ENCODE measurements at regions not wholly inside any gene's neighbourhood (a gene's known extent, or its start where the extent isn't known, plus 50 kb on each side); places are given as distances from the start of the nearest gene placed in this dataset.

GRCh38 chr14:71359823-71360222, 452.6 kb downstream of the PCNX1 start:
- Histone ChIP-seq H3K9me3 (no peaks in the 10 kb centered on the region), H3K4me1 (peaks cover 8 to 76% (median 20%) of the 10 kb centered on the region in 3 donors), H3K4me3 (no peak overlapping the region), H3K27me3 (no peaks in the 10 kb centered on the region), H3K27ac (peak overlapping the region in 1 of 4 donors; percentile 83), H3K36me3 (no peaks in the 10 kb centered on the region)
- ATAC-seq = no peak
- 93 to 97% methylated on average over 3 of the region's 3 CpGs for WGBS, 2 donors (ENCODE audit: low coverage in 1 of 2)
- TF ChIP-seq EP300 (IDR thresholded peaks at IDR 0.05) (no peak), POLR2A (IDR thresholded peaks at IDR 0.05) (no peak), CTCF (IDR thresholded peaks at IDR 0.05) (no peak)

GRCh38 chr14:71361336-71361735, 454.1 kb downstream of the PCNX1 start:
- 76 to 80% methylated on average over 1 to 2 of the region's 3 CpGs for WGBS, 2 donors (ENCODE audit: low coverage in 1 of 2)
- H3K9me3 ChIP-seq = no peaks in the 10 kb centered on the region
- no peaks in the 10 kb centered on the region for H3K27me3 ChIP-seq
- peaks cover 8 to 68% (median 16%) of the 10 kb centered on the region in 3 donors for H3K4me1 ChIP-seq
- H3K4me3 ChIP-seq = no peak overlapping the region
- TF ChIP-seq POLR2A (IDR thresholded peaks at IDR 0.05) (no peak), CTCF (IDR thresholded peaks at IDR 0.05) (no peak), EP300 (IDR thresholded peaks at IDR 0.05) (no peak), POLR2AphosphoS5 (IDR thresholded peaks at IDR 0.05) (no peak)
- no peaks in the 10 kb centered on the region for H3K36me3 ChIP-seq
- ATAC-seq = no peak
- H3K27ac ChIP-seq = peak overlapping the region in 2 of 4 donors; percentile 1 to 83

DNA sequence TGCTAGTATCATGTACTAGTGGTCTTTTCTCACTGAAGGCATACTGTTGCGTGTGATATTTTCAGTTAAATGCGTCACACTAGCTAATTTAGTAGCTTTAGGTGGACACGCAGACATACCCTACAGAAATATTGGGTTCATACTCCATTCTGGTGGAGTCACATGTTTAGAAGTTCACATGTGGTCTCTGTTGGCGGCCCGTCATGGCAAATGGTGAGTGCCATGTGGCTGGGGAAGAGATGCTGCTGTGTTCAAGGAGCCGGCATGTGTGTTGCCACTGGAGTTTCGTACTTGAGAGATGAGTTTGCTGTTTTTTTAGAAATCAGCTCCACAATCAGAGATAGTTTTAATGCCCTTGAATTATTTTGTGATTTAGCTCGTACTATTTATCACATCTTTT, 454.6 kb downstream of the PCNX1 start:
- ATAC-seq = no peak
- Histone ChIP-seq H3K9me3 (no peaks in the 10 kb centered on the region), H3K27ac (peak overlapping the region in 1 of 4 donors; percentile 83), H3K4me3 (no peak overlapping the region), H3K4me1 (peaks cover 8 to 63% (median 15%) of the 10 kb centered on the region in 3 donors), H3K27me3 (no peaks in the 10 kb centered on the region), H3K36me3 (no peaks in the 10 kb centered on the region)
- 93 to 95% methylated on average over 3 to 4 of the region's 8 CpGs for WGBS, 2 donors (ENCODE audit: low coverage in 1 of 2)
- TF ChIP-seq POLR2A (IDR thresholded peaks at IDR 0.05) = no peak

DNA sequence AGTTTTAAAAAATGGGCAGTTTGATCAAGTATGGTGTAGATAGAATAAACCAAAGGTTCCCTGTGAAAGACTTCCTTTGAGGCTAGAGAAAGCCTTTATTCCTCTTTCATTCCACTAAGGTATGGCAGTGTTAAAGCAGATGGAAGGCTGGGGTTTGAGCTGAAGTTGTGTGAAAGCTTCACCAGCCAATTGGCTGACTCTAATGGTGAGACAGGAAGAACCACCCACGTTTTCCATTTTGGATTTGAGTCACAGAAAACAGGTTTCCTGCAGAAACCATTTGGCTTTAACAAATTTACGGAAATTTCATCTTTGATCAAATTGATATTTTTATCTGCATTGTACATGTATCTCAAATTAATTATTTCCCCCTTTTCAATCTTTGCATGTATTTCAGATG, 455.0 kb downstream of the PCNX1 start:
- no peaks in the 10 kb centered on the region for H3K27me3 ChIP-seq
- peak overlapping the region in 1 of 4 donors; percentile 83 for H3K27ac ChIP-seq
- H3K4me3 ChIP-seq = no peak overlapping the region
- ATAC-seq = no peak
- no peaks in the 10 kb centered on the region for H3K36me3 ChIP-seq
- TF ChIP-seq CTCF (IDR thresholded peaks at IDR 0.05) (no peak), EP300 (IDR thresholded peaks at IDR 0.05) (no peak), POLR2A (IDR thresholded peaks at IDR 0.05) (no peak), POLR2AphosphoS5 (IDR thresholded peaks at IDR 0.05) (no peak)
- H3K4me1 ChIP-seq = peaks cover 8 to 58% (median 13%) of the 10 kb centered on the region in 3 donors
- no peaks in the 10 kb centered on the region for H3K9me3 ChIP-seq
- 73 to 75% methylated on average over 2 of the region's 2 CpGs for WGBS, 2 donors (ENCODE audit: low coverage in 1 of 2)

DNA sequence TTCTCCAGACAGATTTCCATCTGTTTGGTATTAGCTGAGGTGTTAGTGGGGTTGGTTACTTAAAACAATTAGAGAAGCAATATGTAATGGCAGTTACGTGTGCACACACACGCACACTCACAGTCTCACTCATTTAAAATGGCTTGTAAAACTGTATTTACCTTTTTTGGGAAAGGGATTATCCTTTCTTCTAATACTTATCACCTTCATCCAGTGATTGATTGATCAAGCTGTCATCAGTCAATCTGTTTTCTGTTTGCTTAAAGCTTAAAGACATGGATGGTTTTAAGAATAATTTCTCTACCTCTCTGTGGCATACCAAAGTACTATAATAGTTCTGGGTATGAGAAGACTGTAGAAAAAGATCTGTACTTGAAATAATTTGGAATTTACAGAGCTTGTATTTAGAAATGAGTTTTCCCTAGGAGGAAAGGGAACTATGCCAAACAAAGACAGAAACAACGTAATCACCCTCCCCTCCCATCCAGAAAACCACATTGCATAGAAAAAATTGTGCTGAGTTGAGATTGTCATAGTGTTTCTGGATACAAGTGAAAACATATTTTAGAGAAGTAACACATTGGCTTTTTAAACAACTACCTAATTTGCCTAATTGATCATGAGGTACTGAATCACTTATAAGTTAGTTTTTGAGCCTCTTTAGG, 455.8 kb downstream of the PCNX1 start:
- H3K27ac ChIP-seq = peak overlapping the region in 3 of 4 donors; percentile 60 to 70 (median 67)
- TF ChIP-seq POLR2A (IDR thresholded peaks at IDR 0.05) (no peak), CTCF (IDR thresholded peaks at IDR 0.05) (no peak), EP300 (IDR thresholded peaks at IDR 0.05) (no peak), POLR2AphosphoS5 (IDR thresholded peaks at IDR 0.05) (no peak)

More for the DNA sequence above, 455.8 kb downstream of the PCNX1 start:
- peak; percentile 40 for ATAC-seq
- no peaks in the 10 kb centered on the region for H3K9me3 ChIP-seq
- H3K27me3 ChIP-seq = no peaks in the 10 kb centered on the region
- peaks cover 8 to 51% (median 13%) of the 10 kb centered on the region in 3 donors for H3K4me1 ChIP-seq
- WGBS, 2 donors (ENCODE audit: low coverage in 1 of 2) = 67% methylated on average over 3 of the region's 3 CpGs
- no peak overlapping the region for H3K4me3 ChIP-seq
- no peaks in the 10 kb centered on the region for H3K36me3 ChIP-seq
